HFFc6 (cell line): ENCODE measurements at regions not wholly inside any gene's neighbourhood (a gene's known extent, or its start where the extent isn't known, plus 50 kb on each side); places are given as distances from the start of the nearest gene placed in this dataset.

Experiments used
- DNase-seq: peaks from one replicate; pipeline ENCODE4 v3.0.0-alpha.2; 2018
- H3K27ac Mint-ChIP-seq: 2 replicates; pipeline ENCODE4 v1.8.0; 2020; ENCODE audit warnings: mild to moderate bottlenecking, mixed read lengths
- H3K27me3 Mint-ChIP-seq: 2 replicates; pipeline ENCODE4 v1.8.0; 2021; ENCODE audit warnings: mild to moderate bottlenecking, moderate library complexity, mixed read lengths; ENCODE audit not compliant: insufficient read depth
- H3K36me3 Mint-ChIP-seq: 2 replicates; pipeline ENCODE4 v1.8.0; 2021; ENCODE audit warnings: low read depth, mixed read lengths
- H3K4me1 Mint-ChIP-seq: 2 replicates; pipeline ENCODE4 v1.8.0; 2020; ENCODE audit warnings: low read depth, mixed read lengths
- H3K4me3 Mint-ChIP-seq: 2 replicates; pipeline ENCODE4 v1.8.0; 2020; ENCODE audit warnings: mild to moderate bottlenecking, moderate library complexity, mixed read lengths
- H3K9me3 Mint-ChIP-seq: 2 replicates; pipeline ENCODE4 v1.8.0; 2020; ENCODE audit warnings: mild to moderate bottlenecking, mixed read lengths
- TF ChIP-seq, protein P1 (sequence below): fragments of 200-600 bp; sonication (generic); IDR thresholded peaks from 2 replicates; pipeline ENCODE4 v1.5.0; 2021; ENCODE audit warnings: antibody characterized with exemption, mild to moderate bottlenecking

- H3K9me3 Mint-ChIP-seq: peaks cover 20% of the 10 kb centered on the region
- H3K36me3 Mint-ChIP-seq: no peaks in the 10 kb centered on the region
- H3K4me3 Mint-ChIP-seq: peak overlapping the region; percentile 77
- peak overlapping the region; percentile 60 for H3K27ac Mint-ChIP-seq
- peak; percentile 65 for DNase-seq
- TF ChIP-seq, protein P1, sequence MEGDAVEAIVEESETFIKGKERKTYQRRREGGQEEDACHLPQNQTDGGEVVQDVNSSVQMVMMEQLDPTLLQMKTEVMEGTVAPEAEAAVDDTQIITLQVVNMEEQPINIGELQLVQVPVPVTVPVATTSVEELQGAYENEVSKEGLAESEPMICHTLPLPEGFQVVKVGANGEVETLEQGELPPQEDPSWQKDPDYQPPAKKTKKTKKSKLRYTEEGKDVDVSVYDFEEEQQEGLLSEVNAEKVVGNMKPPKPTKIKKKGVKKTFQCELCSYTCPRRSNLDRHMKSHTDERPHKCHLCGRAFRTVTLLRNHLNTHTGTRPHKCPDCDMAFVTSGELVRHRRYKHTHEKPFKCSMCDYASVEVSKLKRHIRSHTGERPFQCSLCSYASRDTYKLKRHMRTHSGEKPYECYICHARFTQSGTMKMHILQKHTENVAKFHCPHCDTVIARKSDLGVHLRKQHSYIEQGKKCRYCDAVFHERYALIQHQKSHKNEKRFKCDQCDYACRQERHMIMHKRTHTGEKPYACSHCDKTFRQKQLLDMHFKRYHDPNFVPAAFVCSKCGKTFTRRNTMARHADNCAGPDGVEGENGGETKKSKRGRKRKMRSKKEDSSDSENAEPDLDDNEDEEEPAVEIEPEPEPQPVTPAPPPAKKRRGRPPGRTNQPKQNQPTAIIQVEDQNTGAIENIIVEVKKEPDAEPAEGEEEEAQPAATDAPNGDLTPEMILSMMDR: no peak
- H3K4me1 Mint-ChIP-seq: peaks cover 24% of the 10 kb centered on the region
- no peaks in the 10 kb centered on the region; the same call in 1 of the 2 replicates for H3K27me3 Mint-ChIP-seq
These were observed 50.5 kb upstream of the IBTK start for GRCh38 chr6:82298012-82298411.
